Body of pancreas (tissue), 4 donors: ENCODE measurements at regions not wholly inside any gene's neighbourhood (a gene's known extent, or its start where the extent isn't known, plus 50 kb on each side); places are given as distances from the start of the nearest gene placed in this dataset.
"Not testable (repeated sequence)": the region's sequence is repeated elsewhere in the genome, so short reads cannot be mapped to it uniquely, and the experiment has no call there.

Experiments used
- ATAC-seq: fragments of 150-250 bp; one replicate; pipeline ENCODE4 v1.9.1; 2016
- DNase-seq, 4 donors: peaks; one replicate each; pipeline ENCODE4 v3.0.0-alpha.2; 2019
- H3K27ac ChIP-seq, 4 donors: fragments of 200-600 bp; sonication (generic); 1 replicate in 3 of 4; 2 replicates in 1 of 4; pipeline versions ENCODE4 v1.5.1 to v1.6.1; 2016 to 2019; ENCODE audit warnings: mild to moderate bottlenecking in 1 of 4, mixed read lengths in 1 of 4, moderate library complexity in 1 of 4
- H3K27me3 ChIP-seq, 2 donors: fragments of 200-600 bp; sonication (generic); one replicate each; pipeline ENCODE4 v1.6.0; 2016; ENCODE audit warnings: mild to moderate bottlenecking in 1 of 2
- H3K36me3 ChIP-seq, 2 donors: fragments of 200-600 bp; sonication (generic); replicated peaks in 1 of 2; 2 replicates each; pipeline ENCODE4 v1.5.1; 2016; ENCODE audit warnings: low read depth in 2 of 2; ENCODE audit not compliant: insufficient read depth in 1 of 2
- H3K4me1 ChIP-seq: fragments of 200-600 bp; sonication (generic); one replicate; pipeline ENCODE4 v1.6.0; 2016
- H3K4me3 ChIP-seq, 2 donors: fragments of 200-600 bp; sonication (generic); 1 replicate in 1 of 2; 2 replicates in 1 of 2; pipeline ENCODE4 v1.5.1; 2016 to 2019
- H3K9me3 ChIP-seq, 3 donors: fragments of 200-600 bp; sonication (generic); 1 replicate in 2 of 3; 2 replicates in 1 of 3; pipeline ENCODE4 v1.5.1; 2016
- CTCF ChIP-seq, 7 experiments: fragments of 450-650 bp in 4 of 7; fragments of 200-600 bp in 3 of 7; sonication (generic) in 3 of 7; IDR thresholded peaks; one replicate each; pipeline ENCODE4 v1.5.1; 2016 to 2019; ENCODE audit warnings: antibody characterized with exemption in 7 of 7
- POLR2A ChIP-seq, 3 donors: fragments of 450-650 bp; IDR thresholded peaks; one replicate each; pipeline ENCODE4 v1.6.1; 2016; ENCODE audit warnings: antibody characterized with exemption in 3 of 3, mild to moderate bottlenecking in 2 of 3
- WGBS, 2 donors: methylation state at CpG; one replicate each; pipeline ENCODE4 v1.1.5; 2017; 5-methylcytosine and 5-hydroxymethylcytosine counted together
- intact Hi-C: fragments of 100-400 bp; cut with DNase I; formaldehyde crosslinking; loops from one replicate; pipeline ENCODE4 v1.15.1; 2023

GRCh38 chr13:48590141-48590901 lies 57.4 kb upstream of the RCBTB2 start:
- Histone ChIP-seq H3K4me3 (no peak overlapping the region), H3K27ac (peak overlapping the region in 2 of 4 donors; percentile 7 to 65), H3K4me1 (peaks cover 41% of the 10 kb centered on the region), H3K36me3 (no peaks in the 10 kb centered on the region), H3K27me3 (no peaks in the 10 kb centered on the region), H3K9me3 (no peaks in the 10 kb centered on the region)
- intact Hi-C loops, result loop anchor here (5.0 kb wide), 1 partner anchor 182 kb away; no protein-coding TSS in a partner anchor
- TF ChIP-seq POLR2A (IDR thresholded peaks at IDR 0.05), result no peak
- no peak for TF ChIP-seq CTCF (IDR thresholded peaks at IDR 0.05)
- ATAC-seq (no peak), DNase-seq (no peak)
- 75 to 85% methylated on average over 5 of the region's 5 CpGs for WGBS, 2 donors

- H3K27ac ChIP-seq, result peak overlapping the region in 3 of 4 donors; percentile 7 to 65 (median 29)
- not testable (repeated sequence) for H3K9me3 ChIP-seq, ATAC-seq, H3K36me3 ChIP-seq, H3K4me3 ChIP-seq, H3K27me3 ChIP-seq, DNase-seq
- 60 to 72% methylated on average over 12 of the region's 12 CpGs for WGBS, 2 donors
- intact Hi-C loops, result loop anchor here (5.0 kb wide), 1 partner anchor 181 kb away; no protein-coding TSS in a partner anchor
- peaks cover 44% of the 10 kb centered on the region for H3K4me1 ChIP-seq
Measured at GRCh38 chr13:48591124-48591872, 58.4 kb upstream of the RCBTB2 start.

GRCh38 chr13:48591889-48592687 lies 59.2 kb upstream of the RCBTB2 start:
- H3K4me3 ChIP-seq, result no peak overlapping the region
- intact Hi-C loops, result loop anchor here (5.0 kb wide), 1 partner anchor 180 kb away; no protein-coding TSS in a partner anchor
- 54 to 74% methylated on average over 4 of the region's 4 CpGs for WGBS, 2 donors
- no peak for ATAC-seq
- no peak for TF ChIP-seq POLR2A (IDR thresholded peaks at IDR 0.05)
- no peak for TF ChIP-seq CTCF (IDR thresholded peaks at IDR 0.05)
- peaks cover 39% of the 10 kb centered on the region for H3K4me1 ChIP-seq
- no peaks in the 10 kb centered on the region for H3K9me3 ChIP-seq
- H3K27ac ChIP-seq, result peak overlapping the region in 2 of 4 donors; percentile 29 to 65
- H3K27me3 ChIP-seq, result no peaks in the 10 kb centered on the region
- DNase-seq, result no peak
- no peaks in the 10 kb centered on the region for H3K36me3 ChIP-seq

- DNase-seq (no peak), ATAC-seq (no peak)
- no peaks in the 10 kb centered on the region for H3K27me3 ChIP-seq
- TF ChIP-seq POLR2A (IDR thresholded peaks at IDR 0.05), result no peak
- TF ChIP-seq CTCF (IDR thresholded peaks at IDR 0.05), result no peak
- intact Hi-C loops, result loop anchor here (5.0 kb wide), 1 partner anchor 180 kb away; no protein-coding TSS in a partner anchor
- 32 to 46% methylated on average over 1 of the region's 1 CpG for WGBS, 2 donors
- H3K9me3 ChIP-seq, result no peaks in the 10 kb centered on the region
- H3K4me3 ChIP-seq, result no peak overlapping the region
- H3K27ac ChIP-seq, result no peak overlapping the region
- H3K36me3 ChIP-seq, result no peaks in the 10 kb centered on the region
- peaks cover 39% of the 10 kb centered on the region for H3K4me1 ChIP-seq
Measured at GRCh38 chr13:48592688-48593049, 59.8 kb upstream of the RCBTB2 start.

GRCh38 chr13:48593536-48593935 lies 60.2 kb upstream of the CYSLTR2 start:
- Histone ChIP-seq H3K36me3 (no peaks in the 10 kb centered on the region), H3K27me3 (no peaks in the 10 kb centered on the region), H3K4me1 (peaks cover 39% of the 10 kb centered on the region), H3K4me3 (no peak overlapping the region), H3K27ac (no peak overlapping the region), H3K9me3 (no peaks in the 10 kb centered on the region)
- TF ChIP-seq POLR2A (IDR thresholded peaks at IDR 0.05), result no peak
- TF ChIP-seq CTCF (IDR thresholded peaks at IDR 0.05), result no peak
- WGBS, 2 donors, result 89 to 95% methylated on average over 4 of the region's 4 CpGs
- intact Hi-C loops, result loop anchor here (5.0 kb wide), 1 partner anchor 179 kb away; no protein-coding TSS in a partner anchor
- ATAC-seq (no peak), DNase-seq (no peak)
